Heart right ventricle (tissue), 16 donors: ENCODE measurements at regions not wholly inside any gene's neighbourhood (a gene's known extent, or its start where the extent isn't known, plus 50 kb on each side); places are given as distances from the start of the nearest gene placed in this dataset.
"Not testable (repeated sequence)": the region's sequence is repeated elsewhere in the genome, so short reads cannot be mapped to it uniquely, and the experiment has no call there.

ENCODE experiments used
- ATAC-seq, 8 donors: fragments of 200-7000 bp; cut with Tn5 transposase; one replicate each; pipeline ENCODE4 v1.9.1; 2020; ENCODE audit warnings: mild to moderate bottlenecking in 8 of 8, moderate library complexity in 8 of 8, moderate number of reproducible peaks in 1 of 8
- DNase-seq, 2 donors: peaks; one replicate each; pipeline ENCODE4 v3.0.0-alpha.2; 2020
- H3K27ac ChIP-seq, 10 donors: fragments of 200-600 bp; sonication (generic) in 2 of 10; one replicate each; pipeline versions ENCODE4 v1.5.0 to v1.8.0; 2020 to 2022; ENCODE audit warnings: mild to moderate bottlenecking in 3 of 10
- H3K27me3 ChIP-seq, 7 donors: fragments of 200-600 bp; one replicate each; pipeline ENCODE4 v1.8.0; 2021 to 2022; ENCODE audit warnings: mild to moderate bottlenecking in 2 of 7
- H3K36me3 ChIP-seq, 9 donors: fragments of 200-600 bp; sonication (generic) in 1 of 9; one replicate each; pipeline versions ENCODE4 v1.5.0 to v1.8.0; 2020 to 2022; ENCODE audit warnings: mild to moderate bottlenecking in 2 of 9
- H3K4me1 ChIP-seq, 9 donors: fragments of 200-600 bp; sonication (generic) in 1 of 9; one replicate each; pipeline versions ENCODE4 v1.5.0 to v1.8.0; 2020 to 2022; ENCODE audit warnings: mild to moderate bottlenecking in 4 of 9
- H3K4me3 ChIP-seq, 10 donors: fragments of 200-600 bp; sonication (generic) in 2 of 10; one replicate each; pipeline versions ENCODE4 v1.5.0 to v1.8.0; 2020 to 2022; ENCODE audit warnings: mild to moderate bottlenecking in 7 of 10, moderate library complexity in 2 of 10
- H3K9me3 ChIP-seq, 11 donors: fragments of 200-600 bp in 10 of 11; sonication (generic) in 2 of 11; one replicate each; pipeline versions ENCODE4 v1.5.0 to v1.8.0; 2013 to 2022; ENCODE audit warnings: mild to moderate bottlenecking in 2 of 11, control low read depth in 1 of 11, moderate library complexity in 1 of 11
- WGBS, 2 donors: extraction: QIAGEN DNeasy Blood & Tissue Kit; methylation state at CpG; one replicate each; pipeline ENCODE4 v1.1.7; 2013; ENCODE audit warnings: inconsistent platforms in 1 of 2; 5-methylcytosine and 5-hydroxymethylcytosine counted together
- intact Hi-C, 10 donors: fragments of 100-400 bp; cut with DNase I; formaldehyde crosslinking; loops; one replicate each; pipeline versions ENCODE4 v1.11.1 to v1.14.2; 2022
- TF ChIP-seq, protein P1 (sequence below), 9 donors: fragments of 200-600 bp; sonication (generic) in 2 of 9; IDR thresholded peaks; one replicate each; pipeline versions ENCODE4 v1.5.0 to v1.8.0; 2021 to 2022; ENCODE audit warnings: antibody characterized with exemption in 9 of 9, mild to moderate bottlenecking in 5 of 9, moderate library complexity in 1 of 9
- donor health status: Arrhythmogenic right ventricular cardiomyopathy.
- donor health status: ischemic (EF 13 %, LVEDD 7.1; RV severe dilation, severe dysfunction).
- donor health status: healthy with polysubstance abuse.
- donor health status: DM: no; HTN: yes; CAD: no.
- donor health status: DM: no; HTN: no; CAD: no.
- donor health status: ischemic (EF 25% LVEDD 6.9; RV normal size, moderate dysfunction).
- donor health status: ischemic (EF 25% LVEDD 5.7; RV mildly dilated, moderate dysfunction).
- donor health status: healthy.
- donor health status: DM: yes; HTN: yes; CAD: no.
- donor health status: Ischemic cardiomyopathy.
- donor health status: ischemic (EF 35%, LVEDD 5.7; RV mildly dilated, moderate dysfunction).
- donor health status: nonischemic (EF 11% LVEDD 7.7; RV severe dilation, severe dysfunction).
- donor health status: DM: yes; HTN: yes; CAD: no.
- donor health status: PGD.
- donor health status: ischemic (EF 29% LVEDD 5.4; RV normal size, mild dysfunction).
- donor health status: nonischemic (EF 23%, LVEDD 6.1; RV moderate dilation, normal function).

DNA sequence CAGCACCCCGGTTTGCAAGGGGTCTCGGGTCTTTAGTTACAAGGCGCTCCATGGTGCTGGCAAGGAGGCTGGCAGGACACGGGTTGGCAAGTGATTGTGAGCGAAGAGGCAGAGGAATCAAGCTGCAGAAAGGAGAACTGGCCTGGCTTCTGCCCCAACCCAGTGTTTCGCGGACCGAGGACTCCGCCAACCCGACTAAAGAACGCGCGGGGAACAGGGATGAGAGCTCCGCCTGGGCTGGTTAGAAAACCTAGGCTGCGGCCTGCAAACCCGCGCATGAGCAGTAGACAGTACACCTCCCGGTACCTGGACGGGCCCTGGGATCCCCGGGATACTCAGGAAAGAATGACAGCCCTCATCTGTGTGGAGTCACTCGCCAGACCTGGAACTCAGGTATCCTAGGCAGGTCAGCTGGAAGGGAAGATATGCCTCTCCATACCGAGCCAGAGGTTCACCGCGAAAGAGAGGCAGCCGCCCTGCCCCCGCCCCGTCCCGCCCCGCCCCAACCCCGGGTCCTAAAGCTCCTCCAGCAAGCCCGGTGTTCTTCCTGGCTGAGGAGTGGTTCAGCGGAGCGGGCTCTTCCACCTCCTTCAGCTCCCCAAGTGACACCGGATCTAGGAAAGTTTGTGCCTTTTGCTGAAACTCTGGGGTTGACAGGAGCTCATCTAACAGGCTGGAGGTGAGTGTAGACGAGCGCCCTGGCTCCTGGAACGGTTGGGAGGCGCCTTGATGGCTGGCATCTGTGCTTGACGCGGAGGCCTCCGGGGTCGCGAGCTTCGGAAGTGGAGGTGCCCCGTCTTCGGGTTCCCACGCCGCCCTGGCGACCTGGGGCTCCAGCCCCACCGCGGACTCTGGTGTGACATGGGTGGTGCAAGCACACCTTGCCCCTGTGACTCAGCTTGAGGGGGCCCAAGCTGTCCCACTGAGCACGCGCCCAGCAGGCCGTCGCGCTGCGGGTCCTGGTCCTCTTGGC is 1847.3 kb upstream of the DEFB115 start:
- Histone ChIP-seq H3K27me3 (peaks cover 0 to 80% (median 40%) of the 10 kb centered on the region in 7 donors), H3K4me3 (no peak overlapping the region), H3K27ac (no peak overlapping the region), H3K9me3 (peaks cover 0 to 13% (median 0%) of the 10 kb centered on the region in 11 donors), H3K4me1 (no peaks in the 10 kb centered on the region), H3K36me3 (no peaks in the 10 kb centered on the region)
- intact Hi-C loops: no loop called here
- TF ChIP-seq, protein P1, sequence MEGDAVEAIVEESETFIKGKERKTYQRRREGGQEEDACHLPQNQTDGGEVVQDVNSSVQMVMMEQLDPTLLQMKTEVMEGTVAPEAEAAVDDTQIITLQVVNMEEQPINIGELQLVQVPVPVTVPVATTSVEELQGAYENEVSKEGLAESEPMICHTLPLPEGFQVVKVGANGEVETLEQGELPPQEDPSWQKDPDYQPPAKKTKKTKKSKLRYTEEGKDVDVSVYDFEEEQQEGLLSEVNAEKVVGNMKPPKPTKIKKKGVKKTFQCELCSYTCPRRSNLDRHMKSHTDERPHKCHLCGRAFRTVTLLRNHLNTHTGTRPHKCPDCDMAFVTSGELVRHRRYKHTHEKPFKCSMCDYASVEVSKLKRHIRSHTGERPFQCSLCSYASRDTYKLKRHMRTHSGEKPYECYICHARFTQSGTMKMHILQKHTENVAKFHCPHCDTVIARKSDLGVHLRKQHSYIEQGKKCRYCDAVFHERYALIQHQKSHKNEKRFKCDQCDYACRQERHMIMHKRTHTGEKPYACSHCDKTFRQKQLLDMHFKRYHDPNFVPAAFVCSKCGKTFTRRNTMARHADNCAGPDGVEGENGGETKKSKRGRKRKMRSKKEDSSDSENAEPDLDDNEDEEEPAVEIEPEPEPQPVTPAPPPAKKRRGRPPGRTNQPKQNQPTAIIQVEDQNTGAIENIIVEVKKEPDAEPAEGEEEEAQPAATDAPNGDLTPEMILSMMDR (IDR thresholded peaks at IDR 0.05): no peak
- DNase-seq (no peak), ATAC-seq (peak in 2 of 8 donors; percentile 12 to 34)
- 38 to 40% methylated on average over 57 of the region's 57 CpGs for WGBS, 2 donors

DNA sequence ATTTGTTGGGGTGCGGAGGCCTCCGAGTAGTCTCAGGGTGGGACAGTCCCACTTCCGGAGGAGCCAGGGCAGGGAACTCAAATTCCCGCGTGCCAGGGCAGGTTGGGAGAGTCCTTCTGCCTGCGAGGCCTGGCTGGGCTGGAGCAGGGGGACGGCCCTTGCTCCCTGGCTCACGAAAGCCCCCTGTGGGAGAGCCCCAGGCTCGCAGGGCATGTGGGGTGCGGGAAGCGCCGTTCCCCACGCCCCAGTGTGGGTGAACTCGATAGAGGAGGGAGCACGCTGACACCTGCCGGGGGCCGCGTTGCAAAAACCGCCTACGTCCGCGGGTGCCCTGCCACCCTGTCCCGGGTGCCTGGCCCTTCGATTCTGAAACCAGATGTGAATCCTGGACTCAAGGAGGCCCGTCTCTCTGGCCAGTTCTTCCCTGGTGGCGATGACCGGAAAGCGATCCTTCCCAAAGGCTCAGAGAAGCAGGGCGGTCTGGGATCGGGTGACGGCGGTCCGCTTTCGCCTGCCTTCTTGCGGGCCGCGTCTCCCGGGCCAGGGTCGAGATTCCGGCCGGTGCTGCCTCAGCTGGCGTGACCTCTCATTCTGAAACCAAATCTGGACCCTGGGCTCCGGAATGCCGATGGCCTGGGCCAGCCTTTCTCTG is 1846.5 kb upstream of the DEFB115 start:
- ATAC-seq (peak in 6 of 8 donors; percentile 16 to 60 (median 36)), DNase-seq (no peak)
- intact Hi-C loops: no loop called here
- no peak overlapping the region for H3K27ac ChIP-seq
- H3K27me3 ChIP-seq: peaks cover 0 to 78% (median 40%) of the 10 kb centered on the region in 7 donors
- H3K4me1 ChIP-seq: no peaks in the 10 kb centered on the region
- WGBS, 2 donors: 37 to 43% methylated on average over 44 of the region's 44 CpGs
- no peaks in the 10 kb centered on the region for H3K36me3 ChIP-seq
- TF ChIP-seq, protein P1 (IDR thresholded peaks at IDR 0.05): no peak
- H3K9me3 ChIP-seq: peaks cover 0 to 13% (median 0%) of the 10 kb centered on the region in 11 donors
- H3K4me3 ChIP-seq: peak overlapping the region in 3 of 10 donors; percentile 12 to 35 (median 27)

DNA sequence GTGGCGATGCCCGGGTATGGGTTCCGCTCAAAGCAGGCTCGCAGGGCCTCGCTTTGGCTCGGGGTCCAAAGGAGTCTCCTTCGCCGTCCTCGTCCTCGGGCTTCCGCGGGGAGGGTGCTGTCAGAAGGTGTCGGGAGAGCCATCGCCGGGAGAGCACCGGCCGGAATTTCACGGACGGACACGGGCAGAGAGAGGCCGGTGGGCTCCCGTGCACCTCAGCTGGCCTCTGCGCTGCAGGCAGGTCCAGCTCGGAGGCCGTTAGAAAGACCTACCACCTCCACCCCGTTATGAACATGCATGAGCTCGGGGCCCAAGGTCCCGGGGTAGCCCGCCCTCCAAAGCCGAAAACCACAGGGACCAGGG is 1846.0 kb upstream of the DEFB115 start:
- ATAC-seq: peak in 2 of 8 donors; percentile 39 to 53
- intact Hi-C loops, H3K36me3 ChIP-seq, H3K4me1 ChIP-seq, H3K27ac ChIP-seq, DNase-seq: not testable (repeated sequence)
- 44 to 49% methylated on average over 30 of the region's 30 CpGs for WGBS, 2 donors
- Histone ChIP-seq H3K4me3 (peak overlapping the region in 3 of 10 donors; percentile 12 to 35 (median 27)), H3K27me3 (peaks cover 0 to 73% (median 40%) of the 10 kb centered on the region in 7 donors), H3K9me3 (peaks cover 0 to 13% (median 0%) of the 10 kb centered on the region in 11 donors)

DNA sequence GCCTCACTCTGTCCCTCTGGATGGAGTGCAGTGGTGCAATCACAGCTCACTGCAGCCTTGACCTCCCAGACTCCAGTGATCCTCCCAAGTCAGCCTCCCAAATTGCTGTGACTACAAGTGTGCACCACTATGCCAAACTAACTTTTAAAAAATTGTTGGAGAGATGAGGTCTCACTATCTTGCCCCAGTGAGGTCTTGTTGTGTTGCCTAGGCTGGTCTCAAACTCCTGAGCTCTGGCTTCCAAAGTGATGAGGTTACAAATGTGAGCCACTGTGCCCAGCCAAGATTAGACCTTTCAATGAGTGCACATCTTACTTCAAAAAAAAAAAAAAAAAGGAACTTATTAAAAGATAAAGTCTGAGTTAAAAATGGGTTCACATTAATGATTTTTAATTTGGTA is 1838.1 kb upstream of the DEFB115 start:
- H3K27me3 ChIP-seq: peaks cover 0 to 52% (median 2%) of the 10 kb centered on the region in 7 donors
- no peaks in the 10 kb centered on the region for H3K4me1 ChIP-seq
- no peaks in the 10 kb centered on the region for H3K36me3 ChIP-seq
- no peak overlapping the region for H3K4me3 ChIP-seq
- ATAC-seq (peak in 1 of 8 donors; percentile 25), DNase-seq (no peak)
- TF ChIP-seq, protein P1 (IDR thresholded peaks at IDR 0.05): no peak
- H3K9me3 ChIP-seq: peaks cover 0 to 3% (median 0%) of the 10 kb centered on the region in 11 donors
- intact Hi-C loops: no loop called here
- H3K27ac ChIP-seq: no peak overlapping the region
